GM19463 (cell line): ENCODE measurements at regions not wholly inside any gene's neighbourhood (a gene's known extent, or its start where the extent isn't known, plus 50 kb on each side); places are given as distances from the start of the nearest gene placed in this dataset.

Source experiments
- ATAC-seq: cut with Tn5 transposase; IDR thresholded peaks from one replicate; pipeline ENCODE4 v1.9.1; 2021; ENCODE audit warnings: mild to moderate bottlenecking, moderate library complexity; ENCODE audit not compliant: unreplicated experiment

GRCh38 chr6:26149240-26149639 lies 62.0 kb downstream of the HFE start:
- ATAC-seq, result no peak

GRCh38 chr6:26152226-26153101 lies 65.2 kb downstream of the HFE start:
- ATAC-seq, result no peak

GRCh38 chr6:26155061-26155930 lies 68.1 kb downstream of the HFE start:
- ATAC-seq, result no peak

- ATAC-seq, result peak; percentile 45
These were observed 69.0 kb downstream of the HFE start for GRCh38 chr6:26156105-26156849.

GRCh38 chr6:26156850-26157250 lies 69.6 kb downstream of the HFE start:
- ATAC-seq, result peak; percentile 1

- ATAC-seq, result peak; percentile 46
These were observed 70.2 kb downstream of the HFE start for GRCh38 chr6:26157251-26158075.

- ATAC-seq, result peak; percentile 42
These were observed 70.9 kb downstream of the HFE start for GRCh38 chr6:26158076-26158580.

GRCh38 chr6:26158581-26159356 lies 71.5 kb downstream of the HFE start:
- no peak for ATAC-seq

GRCh38 chr6:26159357-26160273 lies 72.4 kb downstream of the HFE start:
- ATAC-seq, result no peak

- ATAC-seq, result no peak
These were observed 74.1 kb downstream of the HFE start for GRCh38 chr6:26161322-26161721.

- no peak for ATAC-seq
These were observed 75.2 kb downstream of the HFE start for GRCh38 chr6:26162399-26162798.

- no peak for ATAC-seq
These were observed 76.3 kb downstream of the HFE start for GRCh38 chr6:26163427-26164119.

- ATAC-seq, result no peak
These were observed 76.9 kb downstream of the HFE start for GRCh38 chr6:26164120-26164505.

- no peak for ATAC-seq
These were observed 78.1 kb downstream of the HFE start for GRCh38 chr6:26165261-26165790.

GRCh38 chr6:26170181-26170580 lies 83.0 kb downstream of the HFE start:
- no peak for ATAC-seq

- no peak for ATAC-seq
These were observed 84.0 kb downstream of the HFE start for GRCh38 chr6:26170951-26171841.

GRCh38 chr6:26172608-26172968 lies 85.4 kb downstream of the HFE start:
- ATAC-seq, result no peak
